IPS-NIHi11 (cell line): ENCODE measurements at regions not wholly inside any gene's neighbourhood (a gene's known extent, or its start where the extent isn't known, plus 50 kb on each side); places are given as distances from the start of the nearest gene placed in this dataset.

Experiments used
- DNase-seq: peaks from one replicate; pipeline ENCODE4 v3.0.0; 2012; ENCODE audit warnings: mixed read lengths, low spot score

DNA sequence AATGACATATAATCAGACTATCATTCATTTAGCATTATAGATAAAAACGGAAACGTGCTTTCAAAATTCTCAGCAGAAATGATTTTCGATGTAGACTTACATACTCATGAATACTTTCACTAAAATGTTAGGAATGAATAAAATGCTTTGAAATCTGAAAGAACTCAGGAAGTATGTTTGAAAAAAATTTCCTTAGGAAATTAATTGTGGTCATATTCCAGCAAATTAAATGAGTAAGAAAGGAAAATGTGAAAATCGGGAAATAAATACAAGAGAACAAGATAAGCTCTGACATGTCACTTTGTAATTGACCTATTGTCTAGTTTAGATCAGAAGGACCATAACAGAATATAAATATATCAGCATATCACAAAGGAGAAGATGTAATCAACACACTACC, 981.0 kb upstream of the CDH2 start:
- DNase-seq, result no peak

DNA sequence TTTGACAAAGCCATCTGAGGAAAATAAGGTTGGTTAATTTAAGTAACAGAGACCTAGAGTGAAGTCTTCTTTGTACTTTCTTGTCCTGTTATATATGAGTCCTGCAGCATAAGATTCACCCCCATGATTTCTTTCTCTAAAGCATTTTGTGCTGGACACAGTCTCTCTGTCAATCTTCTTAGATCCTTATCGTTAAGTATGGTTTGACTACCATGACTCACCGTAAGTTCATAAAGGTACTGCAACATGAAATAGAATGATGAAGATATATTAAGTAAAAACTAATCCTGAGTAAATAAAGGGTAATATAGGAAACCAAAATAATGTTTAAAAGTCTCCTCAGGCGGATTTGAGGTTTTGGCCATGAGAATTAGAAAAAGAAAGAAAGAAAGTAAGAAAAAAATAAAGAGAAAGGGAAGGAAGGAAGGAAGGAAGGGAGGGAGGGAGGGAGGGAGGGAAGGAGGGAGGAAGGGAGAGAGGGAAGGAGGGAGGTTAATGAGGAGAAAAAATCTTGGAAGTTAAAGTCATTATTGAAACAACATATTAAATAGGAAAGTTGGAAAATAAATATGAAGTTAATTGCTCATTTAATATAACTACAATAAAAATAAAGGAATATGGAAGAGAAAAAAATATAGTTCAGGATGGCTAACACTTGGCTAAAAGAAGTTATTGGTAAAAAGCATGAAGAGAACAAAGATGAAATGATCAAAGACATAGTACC, 980.3 kb upstream of the CDH2 start:
- DNase-seq, result no peak

- DNase-seq, result no peak
These were observed 979.6 kb upstream of the CDH2 start for GRCh38 chr18:29156531-29156930.

- no peak for DNase-seq
These were observed 978.1 kb upstream of the CDH2 start for GRCh38 chr18:29154758-29155725.

DNA sequence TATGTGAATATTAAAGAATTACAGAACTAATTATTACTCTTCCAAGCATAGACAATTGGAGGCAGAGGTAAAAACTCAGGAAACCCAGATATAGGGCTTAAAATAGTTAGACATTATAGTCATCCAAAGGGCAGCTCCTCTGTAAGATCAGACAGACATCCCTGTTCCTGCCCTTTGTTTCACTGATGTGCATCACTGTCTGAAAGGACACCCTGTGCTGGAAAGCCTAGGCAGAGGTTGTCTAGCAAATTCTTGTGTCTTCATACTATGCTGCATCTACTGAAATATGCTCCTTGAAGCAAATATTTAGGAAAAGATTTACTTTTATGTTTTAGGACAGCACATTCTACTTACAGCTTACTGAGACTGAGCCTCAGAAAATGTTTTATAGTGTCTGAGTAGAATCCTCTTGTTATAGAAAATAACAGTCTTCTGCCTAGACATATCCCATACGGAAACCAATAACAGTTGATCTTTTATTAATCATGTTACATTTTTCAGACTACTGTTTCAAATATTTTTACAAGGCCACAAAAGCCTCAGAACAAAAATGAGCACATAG, 977.3 kb upstream of the CDH2 start:
- DNase-seq, result no peak

- DNase-seq, result no peak
These were observed 976.2 kb upstream of the CDH2 start for GRCh38 chr18:29153091-29153490.

- peak; percentile 48 for DNase-seq
These were observed 971.0 kb upstream of the CDH2 start for GRCh38 chr18:29147944-29148343.

DNA sequence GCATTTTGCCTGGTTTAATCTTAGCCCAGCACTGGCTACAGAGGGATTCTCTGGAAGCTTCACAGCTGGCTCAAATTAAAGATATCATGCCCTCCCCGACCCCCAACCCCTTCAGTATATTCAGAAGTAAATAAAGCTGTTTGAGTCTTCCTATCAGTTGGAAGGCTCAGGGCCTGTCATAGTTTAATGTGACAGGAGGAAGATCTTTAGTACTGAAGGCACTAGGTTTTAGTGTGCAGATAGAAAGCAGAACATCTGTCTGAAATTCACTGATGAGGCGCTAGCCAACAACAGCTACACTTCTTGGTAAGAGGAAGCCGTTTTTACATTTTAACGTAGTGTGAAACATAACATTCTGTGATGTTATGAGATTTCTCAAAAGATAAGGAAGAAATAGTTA, 969.1 kb upstream of the CDH2 start:
- no peak for DNase-seq

GRCh38 chr18:29140590-29140989, 963.7 kb upstream of the CDH2 start:
- DNase-seq, result no peak

GRCh38 chr18:29137773-29138495, 961.0 kb upstream of the CDH2 start:
- DNase-seq, result no peak

DNA sequence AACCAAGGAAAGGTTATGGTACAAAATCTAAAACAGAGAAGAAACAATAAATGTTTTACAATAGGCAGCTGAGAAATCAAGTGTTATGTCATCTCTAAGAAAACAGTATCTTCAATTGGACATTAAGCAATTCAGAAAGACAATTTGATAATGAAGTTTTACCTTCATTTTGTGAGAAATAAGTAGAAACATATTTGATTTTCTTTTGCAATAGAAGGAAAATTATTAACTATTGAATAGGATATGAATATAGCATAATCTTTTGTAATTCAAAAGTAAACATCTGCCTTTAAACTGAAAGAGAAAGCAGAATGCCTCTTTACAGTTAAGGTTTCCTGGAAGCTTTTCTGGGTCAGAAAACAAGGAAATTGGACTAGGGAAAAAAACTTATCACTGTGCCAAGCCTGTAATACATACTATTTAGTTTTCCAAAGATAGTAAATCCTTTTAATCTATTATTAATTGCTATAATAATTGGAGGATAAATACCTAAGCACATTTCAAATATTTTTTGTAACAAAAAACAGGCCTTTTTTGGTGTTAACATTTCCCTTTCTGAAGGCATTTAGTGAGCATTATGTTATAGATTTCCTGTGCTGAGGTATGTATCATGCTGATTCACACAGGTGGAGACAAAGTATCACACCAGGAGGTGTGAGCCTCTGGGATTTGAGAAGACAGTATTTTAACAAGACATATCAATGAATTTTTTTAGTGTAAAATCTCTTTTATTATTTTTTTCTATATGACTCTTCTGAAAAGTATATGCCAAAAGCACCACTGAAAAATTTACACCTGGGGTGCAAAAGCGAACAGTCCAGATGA, 947.0 kb upstream of the CDH2 start:
- no peak for DNase-seq

- no peak for DNase-seq
These were observed 927.7 kb upstream of the CDH2 start for GRCh38 chr18:29104671-29105070.

DNA sequence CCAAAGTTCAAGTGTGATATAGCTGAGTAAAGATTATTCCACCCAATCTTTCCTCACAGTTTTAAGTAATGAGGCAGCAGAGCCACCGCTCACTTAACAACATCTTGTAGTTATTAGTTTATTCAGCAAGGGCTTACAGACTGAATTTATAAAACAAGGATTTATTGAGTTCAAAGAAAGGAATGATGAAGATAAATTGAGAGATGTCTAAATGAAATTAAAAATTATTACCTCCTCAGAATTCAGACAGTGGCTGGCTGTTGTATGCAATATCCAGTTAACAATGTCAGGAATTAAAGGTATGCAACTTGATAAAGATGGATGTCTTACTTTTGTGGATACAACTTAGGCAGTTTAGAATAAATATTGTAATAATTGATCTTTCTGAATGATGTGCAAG, 927.3 kb upstream of the CDH2 start:
- no peak for DNase-seq

DNA sequence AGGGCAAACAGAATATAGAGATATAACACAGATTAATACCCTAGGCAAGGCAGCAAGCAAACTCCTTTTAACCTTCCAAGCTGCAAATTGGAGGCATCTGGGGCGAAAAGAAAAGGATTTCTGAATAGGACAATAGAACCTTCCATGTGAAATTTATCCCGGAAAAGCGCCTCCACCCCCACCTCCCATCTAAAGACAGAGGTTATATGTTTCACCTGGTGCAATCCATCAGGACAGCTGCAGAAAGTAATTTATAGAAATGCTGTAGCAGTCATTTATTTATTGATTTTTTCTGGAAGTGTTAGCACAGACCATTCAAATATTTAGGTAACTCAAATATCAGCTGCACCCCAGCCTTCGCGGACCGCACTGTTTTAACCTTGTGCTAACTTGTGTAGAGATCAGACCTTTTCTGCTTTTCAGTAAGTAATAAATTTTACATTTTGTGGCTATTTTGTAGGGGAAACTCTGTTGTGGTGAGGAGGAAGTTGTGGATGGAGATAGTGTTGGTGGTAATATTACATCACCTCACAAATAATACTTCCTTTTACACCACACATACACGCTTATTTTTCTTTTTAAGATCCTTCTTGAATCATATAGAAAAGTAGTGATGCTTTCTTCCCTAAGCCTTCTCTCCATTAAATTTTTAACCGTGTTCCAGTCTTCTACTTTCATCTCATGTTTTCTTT, 919.3 kb upstream of the CDH2 start:
- no peak for DNase-seq

DNA sequence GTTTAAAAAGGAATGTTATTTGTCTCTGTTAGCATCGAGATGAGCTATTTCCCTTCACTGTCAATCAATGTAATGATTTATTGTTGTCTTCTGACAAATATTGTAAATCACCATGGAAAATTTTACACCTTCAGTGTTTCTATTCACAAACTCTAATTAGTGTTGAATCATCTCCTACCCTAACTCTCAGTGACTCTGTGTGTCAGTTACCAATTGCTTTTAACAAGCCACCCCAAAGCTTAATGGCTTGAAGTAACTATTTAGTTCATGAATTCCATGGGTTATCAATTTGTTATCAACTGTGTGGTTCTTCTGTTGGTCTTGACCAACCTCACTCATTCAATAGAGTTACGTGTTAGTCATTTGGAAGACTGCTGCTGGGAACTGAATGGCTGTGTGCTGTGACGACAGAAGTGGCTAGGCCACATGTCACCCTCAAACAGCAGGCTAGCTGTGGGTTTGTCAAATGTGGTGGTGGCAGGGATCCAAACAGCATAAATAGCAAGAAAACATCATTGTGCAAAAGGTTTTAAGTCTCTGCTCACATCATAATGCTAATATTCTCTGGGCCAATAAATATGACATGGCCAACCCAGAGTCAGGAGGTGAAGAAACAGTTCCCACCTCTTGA, 910.8 kb upstream of the CDH2 start:
- DNase-seq, result no peak

DNA sequence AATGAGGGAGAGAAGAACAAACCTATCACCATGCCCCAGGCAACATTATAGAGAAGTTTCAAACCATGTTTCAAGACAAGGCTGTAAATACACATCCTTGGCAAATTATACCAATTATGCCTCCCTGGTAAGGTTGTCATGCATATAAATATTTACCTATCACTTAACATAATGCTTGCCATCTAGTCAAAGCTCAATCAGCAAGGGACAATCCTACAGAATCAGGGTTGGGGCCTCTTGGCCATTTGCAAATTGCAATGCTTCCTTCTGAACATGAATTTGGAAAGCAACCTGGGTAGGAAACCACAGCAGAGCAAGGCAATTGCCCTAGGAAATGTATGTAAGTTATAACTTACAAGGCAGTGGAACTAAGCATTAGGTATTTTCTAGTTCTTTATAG, 907.2 kb upstream of the CDH2 start:
- no peak for DNase-seq

GRCh38 chr18:29083545-29083944, 906.6 kb upstream of the CDH2 start:
- DNase-seq, result no peak

DNA sequence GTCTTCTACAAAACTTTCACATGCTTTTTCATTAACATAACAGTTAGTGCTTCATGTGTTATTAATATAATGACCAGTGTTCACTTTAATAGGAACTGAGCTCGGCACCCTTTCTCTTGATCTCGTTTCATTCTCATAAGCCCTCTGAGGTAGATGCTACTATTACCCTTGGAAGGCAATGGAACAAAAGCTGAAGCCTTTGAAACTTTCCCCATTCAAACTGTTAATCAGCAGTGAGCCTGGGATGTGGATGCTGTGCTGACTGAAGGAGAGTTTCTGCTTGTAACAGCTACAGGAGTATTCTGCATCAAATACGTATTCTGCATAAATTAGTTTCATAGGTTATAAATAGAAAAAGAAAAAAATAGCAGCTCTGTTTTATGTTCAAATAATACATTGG, 904.0 kb upstream of the CDH2 start:
- DNase-seq, result no peak

DNA sequence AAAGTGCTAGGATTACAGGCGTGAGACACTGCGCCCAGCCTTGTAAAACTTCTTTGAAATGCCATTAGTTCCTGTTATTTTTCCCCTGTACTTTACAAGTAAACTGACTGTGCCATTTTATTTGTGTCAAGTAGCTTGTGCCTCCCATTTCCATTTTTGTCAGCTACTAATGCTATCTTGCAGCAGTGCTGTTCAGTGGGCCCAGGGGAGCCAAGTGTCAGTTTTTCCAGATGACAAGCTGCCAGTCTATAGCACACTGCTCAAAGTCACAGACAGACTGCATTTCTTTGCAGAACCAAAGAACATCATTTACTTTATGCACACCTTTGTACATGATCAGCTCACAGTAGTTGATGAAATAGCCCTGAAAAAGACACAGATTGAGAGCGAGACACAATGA, 901.3 kb upstream of the CDH2 start:
- no peak for DNase-seq

DNA sequence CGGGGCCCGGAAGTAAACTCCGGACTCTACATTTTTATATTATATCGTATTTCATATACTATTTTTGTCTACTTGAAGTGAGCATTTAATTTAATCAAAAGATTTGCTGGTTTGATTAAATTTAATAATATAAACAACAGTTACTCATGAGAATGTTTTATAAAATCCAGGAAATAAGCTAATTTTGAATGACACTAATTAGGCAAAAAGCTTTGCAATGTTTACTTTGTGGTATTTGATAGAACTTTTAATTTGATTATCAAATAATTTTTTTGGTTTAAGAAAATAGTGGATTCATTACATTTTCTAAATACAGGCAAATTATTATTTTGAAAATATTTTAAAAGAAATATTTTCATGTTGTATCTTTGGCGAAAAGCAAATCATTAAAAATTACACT, 900.4 kb upstream of the CDH2 start:
- DNase-seq, result no peak
